ENCODE measurements at regions not wholly inside any gene's neighbourhood (a gene's known extent, or its start where the extent isn't known, plus 50 kb on each side); places are given as distances from the start of the nearest gene placed in this dataset.

- Histone ChIP-seq H3K4me2 (ENCODE audit: extremely low read depth, insufficient read depth, low read length) (no peak overlapping the region), H3K27me3 (ENCODE audit: control insufficient read depth, insufficient read depth, low read length) (no peaks in the 10 kb centered on the region), H3K9ac (ENCODE audit: insufficient read depth, low read length) (no peak overlapping the region), H4K20me1 (ENCODE audit: control insufficient read depth, extremely low read depth, insufficient read depth, low read length) (no peaks in the 10 kb centered on the region), H3K9me3 (ENCODE audit: control insufficient read depth, insufficient read depth, low read depth, low read length) (no peaks in the 10 kb centered on the region), H3K36me3 (ENCODE audit: control insufficient read depth, insufficient read depth, low read length) (no peaks in the 10 kb centered on the region), H2AFZ (ENCODE audit: low read length) (no peak overlapping the region), H3K79me2 (ENCODE audit: control insufficient read depth, insufficient read depth, low read length) (no peaks in the 10 kb centered on the region), H3K4me1 (ENCODE audit: control insufficient read depth, extremely low read depth, insufficient read depth, low read length) (no peaks in the 10 kb centered on the region), H3K27ac (ENCODE audit: insufficient read depth, low read length) (no peak overlapping the region), H3K4me3 (replicated peaks in 1 of 4; ENCODE audit: control extremely low read depth in 1 of 4, insufficient read depth in 1 of 4, low read depth in 3 of 4, low read length in 4 of 4) (no peak overlapping the region)
- TF ChIP-seq EZH2 (IDR thresholded peaks at IDR 0.05; ENCODE audit: low read length, missing control alignments) (no peak), CTCF (conservative IDR thresholded peaks at IDR 0.05 in 1 of 2, IDR thresholded peaks at IDR 0.05 in 1 of 2; ENCODE audit: low read depth in 1 of 2, low read length in 2 of 2) (no peak)
- DNase-seq (ENCODE audit: low read depth in 2 of 2), result no peak
Observed at GRCh38 chr18:78101091-78101490, 851.4 kb downstream of the GALR1 start.

GRCh38 chr18:78102135-78102534 lies 852.5 kb downstream of the GALR1 start:
- Histone ChIP-seq H3K9me3 (ENCODE audit: control insufficient read depth, insufficient read depth, low read depth, low read length) (no peaks in the 10 kb centered on the region), H3K4me1 (ENCODE audit: control insufficient read depth, extremely low read depth, insufficient read depth, low read length) (no peaks in the 10 kb centered on the region), H3K9ac (ENCODE audit: insufficient read depth, low read length) (no peak overlapping the region), H2AFZ (ENCODE audit: low read length) (no peak overlapping the region), H3K4me2 (ENCODE audit: extremely low read depth, insufficient read depth, low read length) (no peak overlapping the region), H4K20me1 (ENCODE audit: control insufficient read depth, extremely low read depth, insufficient read depth, low read length) (no peaks in the 10 kb centered on the region), H3K27me3 (ENCODE audit: control insufficient read depth, insufficient read depth, low read length) (no peaks in the 10 kb centered on the region), H3K79me2 (ENCODE audit: control insufficient read depth, insufficient read depth, low read length) (no peaks in the 10 kb centered on the region), H3K4me3 (replicated peaks in 1 of 4; ENCODE audit: control extremely low read depth in 1 of 4, insufficient read depth in 1 of 4, low read depth in 3 of 4, low read length in 4 of 4) (no peak overlapping the region), H3K36me3 (ENCODE audit: control insufficient read depth, insufficient read depth, low read length) (no peaks in the 10 kb centered on the region), H3K27ac (ENCODE audit: insufficient read depth, low read length) (no peak overlapping the region)
- TF ChIP-seq EZH2 (IDR thresholded peaks at IDR 0.05; ENCODE audit: low read length, missing control alignments) (no peak), CTCF (conservative IDR thresholded peaks at IDR 0.05 in 1 of 2, IDR thresholded peaks at IDR 0.05 in 1 of 2; ENCODE audit: low read depth in 1 of 2, low read length in 2 of 2) (no peak)
- no peak for DNase-seq (ENCODE audit: low read depth in 2 of 2)

GRCh38 chr18:78105611-78106010 lies 856.0 kb downstream of the GALR1 start:
- no peak overlapping the region for H3K9ac ChIP-seq (ENCODE audit: insufficient read depth, low read length)
- DNase-seq (ENCODE audit: low read depth in 2 of 2), result no peak
- no peaks in the 10 kb centered on the region for H3K27me3 ChIP-seq (ENCODE audit: control insufficient read depth, insufficient read depth, low read length)
- H3K27ac ChIP-seq (ENCODE audit: insufficient read depth, low read length), result no peak overlapping the region
- no peak overlapping the region for H3K4me3 ChIP-seq (replicated peaks in 1 of 4; ENCODE audit: control extremely low read depth in 1 of 4, insufficient read depth in 1 of 4, low read depth in 3 of 4, low read length in 4 of 4)
- no peaks in the 10 kb centered on the region for H3K9me3 ChIP-seq (ENCODE audit: control insufficient read depth, insufficient read depth, low read depth, low read length)
- H4K20me1 ChIP-seq (ENCODE audit: control insufficient read depth, extremely low read depth, insufficient read depth, low read length), result no peaks in the 10 kb centered on the region
- no peak overlapping the region for H2AFZ ChIP-seq (ENCODE audit: low read length)
- H3K4me1 ChIP-seq (ENCODE audit: control insufficient read depth, extremely low read depth, insufficient read depth, low read length), result no peaks in the 10 kb centered on the region
- H3K4me2 ChIP-seq (ENCODE audit: extremely low read depth, insufficient read depth, low read length), result no peak overlapping the region
- no peaks in the 10 kb centered on the region for H3K36me3 ChIP-seq (ENCODE audit: control insufficient read depth, insufficient read depth, low read length)
- no peak for TF ChIP-seq EZH2 (IDR thresholded peaks at IDR 0.05; ENCODE audit: low read length, missing control alignments)
- TF ChIP-seq CTCF (conservative IDR thresholded peaks at IDR 0.05 in 1 of 2, IDR thresholded peaks at IDR 0.05 in 1 of 2; ENCODE audit: low read depth in 1 of 2, low read length in 2 of 2), result no peak
- no peaks in the 10 kb centered on the region for H3K79me2 ChIP-seq (ENCODE audit: control insufficient read depth, insufficient read depth, low read length)

Data from fibroblast of lung (primary cell).